ENCODE measurements at regions not wholly inside any gene's neighbourhood (a gene's known extent, or its start where the extent isn't known, plus 50 kb on each side); places are given as distances from the start of the nearest gene placed in this dataset.

DNA sequence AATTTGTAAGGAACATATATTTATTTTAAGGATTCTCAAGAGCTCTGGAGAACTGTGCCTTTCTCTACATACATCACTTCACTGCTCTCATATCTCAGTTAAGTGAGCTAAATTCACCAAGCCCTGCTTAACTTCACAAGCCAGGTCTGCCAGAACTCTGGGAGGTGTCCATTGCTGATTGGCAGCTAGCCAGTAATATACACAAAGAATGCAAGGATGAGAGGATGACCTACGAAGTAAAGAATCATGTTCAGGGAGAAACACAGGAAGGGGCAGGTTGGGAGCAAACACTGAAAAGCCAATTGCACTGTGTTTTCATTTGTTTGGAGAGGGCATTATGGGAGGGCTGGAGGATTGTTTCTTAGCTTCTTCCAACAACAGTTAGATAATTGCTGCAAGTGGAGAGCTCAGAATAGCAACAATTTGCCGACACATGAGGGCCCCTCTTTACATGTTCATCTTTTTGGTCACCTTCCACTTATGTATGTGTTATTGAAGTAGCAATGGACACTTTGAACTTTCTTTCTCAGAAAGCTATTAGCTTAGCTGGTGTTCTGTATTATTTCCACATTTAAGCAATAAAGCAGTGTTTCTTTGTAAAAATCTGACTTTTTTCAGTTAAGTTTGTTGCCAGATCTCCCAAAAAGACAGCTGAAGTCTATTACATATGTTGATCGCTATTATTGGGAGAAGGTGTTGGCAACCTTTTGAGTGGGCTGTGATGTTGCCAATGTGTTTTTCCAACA lies 254.8 kb downstream of the LTN1 start:
- in situ Hi-C loops (cut with MboI; ENCODE audit: low sequenced_read_pairs, unreplicated experiment) = loop anchor here (25.0 kb wide), 1 partner anchor 1901 kb away; the partner anchor contains the start of gene ADAMTS1
- TF ChIP-seq, protein P1, sequence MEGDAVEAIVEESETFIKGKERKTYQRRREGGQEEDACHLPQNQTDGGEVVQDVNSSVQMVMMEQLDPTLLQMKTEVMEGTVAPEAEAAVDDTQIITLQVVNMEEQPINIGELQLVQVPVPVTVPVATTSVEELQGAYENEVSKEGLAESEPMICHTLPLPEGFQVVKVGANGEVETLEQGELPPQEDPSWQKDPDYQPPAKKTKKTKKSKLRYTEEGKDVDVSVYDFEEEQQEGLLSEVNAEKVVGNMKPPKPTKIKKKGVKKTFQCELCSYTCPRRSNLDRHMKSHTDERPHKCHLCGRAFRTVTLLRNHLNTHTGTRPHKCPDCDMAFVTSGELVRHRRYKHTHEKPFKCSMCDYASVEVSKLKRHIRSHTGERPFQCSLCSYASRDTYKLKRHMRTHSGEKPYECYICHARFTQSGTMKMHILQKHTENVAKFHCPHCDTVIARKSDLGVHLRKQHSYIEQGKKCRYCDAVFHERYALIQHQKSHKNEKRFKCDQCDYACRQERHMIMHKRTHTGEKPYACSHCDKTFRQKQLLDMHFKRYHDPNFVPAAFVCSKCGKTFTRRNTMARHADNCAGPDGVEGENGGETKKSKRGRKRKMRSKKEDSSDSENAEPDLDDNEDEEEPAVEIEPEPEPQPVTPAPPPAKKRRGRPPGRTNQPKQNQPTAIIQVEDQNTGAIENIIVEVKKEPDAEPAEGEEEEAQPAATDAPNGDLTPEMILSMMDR (IDR thresholded peaks at IDR 0.05; ENCODE audit: borderline replicate concordance, control extremely low read depth, extremely low read depth, insufficient read depth, missing control alignments) = no peak
- DNase-seq (ENCODE audit: low spot score) = no peak

DNA sequence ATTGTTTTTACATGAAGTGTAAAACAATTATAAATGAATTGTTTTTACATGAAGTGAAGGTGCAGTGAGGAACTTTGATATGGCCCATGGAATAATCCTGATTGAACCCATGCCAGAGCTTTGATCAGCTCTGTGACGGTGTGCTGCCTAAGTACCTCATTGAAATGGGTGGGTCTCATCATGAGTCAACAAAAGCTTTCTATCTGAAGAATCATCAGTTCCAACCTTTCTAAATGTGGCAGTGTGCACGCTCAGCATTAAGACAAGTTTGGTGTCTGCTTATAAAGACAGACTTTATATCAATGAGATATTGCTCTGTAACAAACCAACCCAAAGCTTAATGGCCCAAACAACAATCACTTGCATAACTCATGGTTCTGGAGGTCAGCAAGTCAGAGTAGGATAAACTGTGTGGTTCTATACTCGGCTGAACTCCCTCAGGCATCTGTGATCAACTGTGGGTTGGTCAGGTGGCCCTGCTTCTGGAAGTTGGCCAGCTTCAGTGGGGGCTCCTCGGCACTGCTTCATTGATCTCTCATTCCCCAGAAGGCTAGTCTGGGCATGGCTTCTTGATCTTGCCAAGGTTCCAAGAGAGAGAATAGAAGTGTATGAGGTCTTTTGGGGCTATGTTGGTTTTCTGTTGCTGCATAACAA lies 258.0 kb downstream of the LTN1 start:
- no peak for DNase-seq (ENCODE audit: low spot score)
- in situ Hi-C loops (cut with MboI; ENCODE audit: low sequenced_read_pairs, unreplicated experiment) = loop anchor here (25.0 kb wide), 1 partner anchor 1897 kb away; the partner anchor contains the start of gene ADAMTS1
- TF ChIP-seq, protein P1 (IDR thresholded peaks at IDR 0.05; ENCODE audit: borderline replicate concordance, control extremely low read depth, extremely low read depth, insufficient read depth, missing control alignments) = no peak

DNA sequence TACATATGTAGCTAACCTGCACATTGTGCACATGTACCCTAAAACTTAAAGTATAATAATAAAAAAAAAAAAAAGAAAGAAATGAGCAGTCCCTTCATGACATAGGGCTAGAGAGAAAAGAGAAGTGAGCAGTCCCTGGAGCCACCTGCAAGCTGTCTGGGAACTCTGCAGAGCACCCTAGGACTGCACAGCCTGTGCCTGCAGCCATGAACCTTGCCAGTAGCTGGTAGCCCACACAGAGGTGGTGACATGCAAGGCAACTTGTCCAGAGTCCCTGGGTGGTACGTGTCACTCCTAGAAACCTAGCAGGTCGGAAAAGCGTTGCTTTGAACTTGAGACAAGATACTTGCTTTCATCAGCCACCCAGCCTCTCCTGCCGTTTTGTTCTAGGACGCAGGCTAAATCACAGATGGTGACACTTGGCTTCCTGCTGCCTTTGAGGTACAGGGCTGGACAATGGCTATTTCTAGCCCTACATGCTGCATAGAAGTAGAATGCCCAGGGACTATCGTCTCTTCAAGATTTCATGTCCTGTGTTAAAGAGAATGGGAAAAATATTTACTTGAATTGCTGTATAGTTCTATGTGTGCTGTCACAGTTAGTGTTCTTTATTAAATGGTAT lies 260.9 kb downstream of the LTN1 start:
- in situ Hi-C loops (cut with MboI; ENCODE audit: low sequenced_read_pairs, unreplicated experiment) = loop anchor here (25.0 kb wide), 1 partner anchor 1895 kb away; the partner anchor contains the start of gene ADAMTS1
- TF ChIP-seq, protein P1 (IDR thresholded peaks at IDR 0.05; ENCODE audit: borderline replicate concordance, control extremely low read depth, extremely low read depth, insufficient read depth, missing control alignments) = no peak

DNA sequence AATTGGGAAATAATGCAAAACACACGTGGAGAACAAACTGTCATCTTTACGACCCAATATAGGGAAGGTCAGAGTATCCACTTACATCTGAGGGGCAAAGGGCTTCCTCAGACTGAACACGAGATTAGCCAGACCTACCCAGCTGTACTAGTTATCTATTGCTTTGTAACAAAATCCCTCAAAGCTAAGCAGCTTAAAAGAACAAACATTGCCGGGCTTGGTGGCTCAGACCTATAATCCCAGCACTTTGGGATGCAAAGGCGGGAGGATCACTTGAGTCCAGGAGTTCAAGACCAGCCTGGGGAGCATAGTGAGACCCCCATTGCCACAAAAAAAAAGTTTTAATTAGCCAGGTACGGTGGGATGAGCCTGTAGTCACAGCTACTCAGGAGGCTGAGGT lies 262.8 kb downstream of the LTN1 start:
- in situ Hi-C loops (cut with MboI; ENCODE audit: low sequenced_read_pairs, unreplicated experiment) = loop anchor here (25.0 kb wide), 1 partner anchor 1893 kb away; the partner anchor contains the start of gene ADAMTS1
- DNase-seq (ENCODE audit: low spot score) = no peak
- TF ChIP-seq, protein P1 (IDR thresholded peaks at IDR 0.05; ENCODE audit: borderline replicate concordance, control extremely low read depth, extremely low read depth, insufficient read depth, missing control alignments) = no peak

More for the DNA sequence above, 260.9 kb downstream of the LTN1 start:
- DNase-seq (ENCODE audit: low spot score) = no peak

DNA sequence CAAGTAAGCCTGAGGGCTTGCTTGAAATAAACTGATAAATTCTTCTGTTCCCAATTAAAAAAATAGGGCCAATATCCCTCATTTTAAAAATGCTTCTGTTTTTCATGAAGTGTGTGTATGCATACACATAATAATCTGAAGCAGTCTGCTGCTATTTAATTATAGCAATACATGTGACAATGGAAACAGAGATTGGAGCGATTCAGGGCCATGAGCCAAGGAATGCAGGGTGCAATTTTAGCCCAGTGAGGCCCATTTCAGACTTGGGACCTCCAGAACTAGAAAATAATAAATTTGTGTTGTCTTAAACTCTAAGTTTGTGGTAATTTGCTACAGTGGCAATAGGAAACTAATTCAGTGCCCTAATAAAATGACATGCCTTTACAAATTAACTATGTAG lies 264.9 kb downstream of the LTN1 start:
- DNase-seq (ENCODE audit: low spot score) = no peak
- in situ Hi-C loops (cut with MboI; ENCODE audit: low sequenced_read_pairs, unreplicated experiment) = loop anchor here (25.0 kb wide), 1 partner anchor 1891 kb away; the partner anchor contains the start of gene ADAMTS1
- TF ChIP-seq, protein P1 (IDR thresholded peaks at IDR 0.05; ENCODE audit: borderline replicate concordance, control extremely low read depth, extremely low read depth, insufficient read depth, missing control alignments) = no peak

DNA sequence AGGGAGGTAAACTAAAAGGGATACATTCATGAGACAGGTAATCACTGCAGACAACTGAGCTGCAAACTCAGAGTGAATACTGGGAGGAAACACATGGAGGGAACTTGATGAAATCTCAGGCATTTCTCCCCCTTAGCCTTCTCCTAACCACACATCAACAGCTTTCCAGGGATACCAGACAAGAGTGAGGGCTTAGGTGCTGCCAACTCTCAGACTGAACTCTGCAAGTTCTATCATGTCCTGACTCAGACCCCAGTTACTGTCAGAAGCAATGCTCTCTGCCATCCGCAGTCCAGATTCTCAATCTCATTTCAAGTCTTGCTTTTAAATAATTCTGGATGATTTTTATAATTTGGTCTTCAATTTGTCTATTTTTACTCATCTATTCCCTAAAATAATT lies 267.3 kb downstream of the LTN1 start:
- in situ Hi-C loops (cut with MboI; ENCODE audit: low sequenced_read_pairs, unreplicated experiment) = loop anchor here (25.0 kb wide), 1 partner anchor 1888 kb away; the partner anchor contains the start of gene ADAMTS1
- TF ChIP-seq, protein P1 (IDR thresholded peaks at IDR 0.05; ENCODE audit: borderline replicate concordance, control extremely low read depth, extremely low read depth, insufficient read depth, missing control alignments) = no peak
- DNase-seq (ENCODE audit: low spot score) = no peak
